Ishikawa (cell line): ENCODE measurements at regions not wholly inside any gene's neighbourhood (a gene's known extent, or its start where the extent isn't known, plus 50 kb on each side); places are given as distances from the start of the nearest gene placed in this dataset.

Experiments used
- CEBPB ChIP-seq: IDR thresholded peaks from 2 replicates; pipeline ENCODE4 v1.6.1; 2012
- EGR1 ChIP-seq: IDR thresholded peaks from 2 replicates; pipeline ENCODE4 v1.6.1; 2012
- REST ChIP-seq: IDR thresholded peaks from 2 replicates; pipeline ENCODE4 v1.6.1; 2012; ENCODE audit warnings: low read depth, mild to moderate bottlenecking
- TAF1 ChIP-seq: IDR thresholded peaks from 2 replicates; pipeline ENCODE4 v1.6.1; 2012; ENCODE audit warnings: low read depth, mild to moderate bottlenecking
- YY1 ChIP-seq: IDR thresholded peaks from 2 replicates; pipeline ENCODE4 v1.6.1; 2012; ENCODE audit warnings: low read depth

- no peak for TF ChIP-seq YY1
- TF ChIP-seq REST, result no peak
- no peak for TF ChIP-seq CEBPB
- TF ChIP-seq EGR1, result no peak
- no peak for TF ChIP-seq TAF1
These were observed 147.2 kb upstream of the KLF4 start for GRCh38 chr9:107636571-107637381.
